H1 (cell line): ENCODE measurements at regions not wholly inside any gene's neighbourhood (a gene's known extent, or its start where the extent isn't known, plus 50 kb on each side); places are given as distances from the start of the nearest gene placed in this dataset.

Experiments used
- CTCF ChIA-PET: fragments of 300-600 bp; sonication (Branson Sonifier 250); formaldehyde crosslinking; loops from one replicate; lab custom pipeline; 2021; ENCODE audit not compliant: partially characterized antibody; lab: Charles Lee
- POLR2A ChIA-PET: fragments of 300-600 bp; sonication (Branson Sonifier 250); formaldehyde crosslinking; loops from one replicate; lab custom pipeline; 2021; ENCODE audit warnings: inconsistent platforms; ENCODE audit not compliant: partially characterized antibody; lab: Charles Lee
- DNase-seq, 2 experiments: peaks; one replicate each; pipeline versions ENCODE4 v3.0.0 to v3.0.0-alpha.2; 2010 to 2022; ENCODE audit warnings: low spot score in 2 of 2, low read depth in 1 of 2, mixed read lengths in 1 of 2
- FAIRE-seq: peaks from 2 replicates; lab custom pipeline; 2011; peaks lifted over from hg19 to GRCh38; lab: Jason Lieb, UNC
- H2AFZ ChIP-seq: 2 replicates; pipeline ENCODE4 v1.8.1; 2012; ENCODE audit warnings: low read length, inconsistent platforms
- H2AK5ac ChIP-seq: 2 replicates; pipeline ENCODE4 v1.6.1; 2013; ENCODE audit warnings: low read depth, low read length
- H2BK120ac ChIP-seq: replicated peaks from 2 replicates; pipeline ENCODE3; 2013; ENCODE audit warnings: low read depth, low read length, inconsistent platforms
- H2BK12ac ChIP-seq: 2 replicates; pipeline ENCODE4 v1.6.1; 2013; ENCODE audit warnings: low read depth, low read length
- H2BK15ac ChIP-seq: 2 replicates; pipeline ENCODE4 v1.6.1; 2013; ENCODE audit warnings: low read length
- H2BK20ac ChIP-seq: 2 replicates; pipeline ENCODE4 v1.6.1; 2013; ENCODE audit warnings: low read length
- H2BK5ac ChIP-seq: 2 replicates; pipeline ENCODE4 v1.6.1; 2013; ENCODE audit warnings: low read depth, low read length
- H3K14ac ChIP-seq: 2 replicates; pipeline ENCODE4 v1.6.1; 2013; ENCODE audit warnings: inconsistent platforms; ENCODE audit not compliant: insufficient read length
- H3K18ac ChIP-seq: 2 replicates; pipeline ENCODE4 v1.6.1; 2013; ENCODE audit warnings: low read length; ENCODE audit errors: extremely low read depth
- H3K23ac ChIP-seq: 2 replicates; pipeline ENCODE4 v1.6.1; 2013; ENCODE audit warnings: inconsistent platforms; ENCODE audit not compliant: insufficient read length
- H3K23me2 ChIP-seq: 2 replicates; pipeline ENCODE4 v1.6.1; 2013; ENCODE audit warnings: low read depth, low read length
- H3K27ac ChIP-seq: 2 replicates; pipeline ENCODE4 v1.6.1; 2011; ENCODE audit warnings: low read depth, low read length, inconsistent platforms
- H3K27me3 ChIP-seq, 4 experiments: replicated peaks in 1 of 4; 1 replicate in 1 of 4; 2 replicates in 3 of 4; pipeline versions ENCODE4 v1.6.1 to v1.8.1; 2011 to 2013; ENCODE audit warnings: low read length in 3 of 4, mild to moderate bottlenecking in 3 of 4, inconsistent platforms in 2 of 4, mixed read lengths in 2 of 4, moderate library complexity in 1 of 4; ENCODE audit not compliant: control insufficient read depth in 3 of 4, insufficient read depth in 3 of 4; ENCODE audit errors: extremely low read depth in 1 of 4
- H3K36me3 ChIP-seq, 4 experiments: 2 replicates each; pipeline versions ENCODE4 v1.6.1 to v1.8.1; 2011 to 2013; ENCODE audit warnings: mild to moderate bottlenecking in 4 of 4, low read length in 3 of 4, moderate library complexity in 2 of 4, control low read depth in 1 of 4, inconsistent platforms in 1 of 4; ENCODE audit not compliant: insufficient read depth in 4 of 4, control insufficient read depth in 2 of 4
- H3K4ac ChIP-seq: replicated peaks from 2 replicates; pipeline ENCODE3; 2013; ENCODE audit warnings: low read length, low read depth, mixed read lengths, inconsistent platforms; ENCODE audit not compliant: insufficient read length
- H3K4me1 ChIP-seq, 4 experiments: replicated peaks in 1 of 4; 1 replicate in 1 of 4; 2 replicates in 3 of 4; pipeline versions ENCODE4 v1.6.1 to v1.8.1; 2011 to 2013; ENCODE audit warnings: low read length in 3 of 4, inconsistent platforms in 2 of 4, mixed read lengths in 1 of 4; ENCODE audit not compliant: insufficient read depth in 4 of 4, control insufficient read depth in 3 of 4
- H3K4me2 ChIP-seq, 2 experiments: 2 replicates each; pipeline versions ENCODE4 v1.6.1 to v1.8.1; 2011 to 2013; ENCODE audit warnings: low read depth in 2 of 2, low read length in 2 of 2, control low read depth in 1 of 2, inconsistent platforms in 1 of 2, mild to moderate bottlenecking in 1 of 2; ENCODE audit not compliant: insufficient read depth in 1 of 2
- H3K4me3 ChIP-seq, 4 experiments: fragments of 200-600, 300-600 bp in 1 of 4; sonication (generic), shearing (Covaris generic), sonication (Bioruptor Twin) in 1 of 4; 2 replicates each; pipeline versions ENCODE4 v1.5.1 to v1.8.1; 2011 to 2016; ENCODE audit warnings: low read length in 4 of 4, low read depth in 3 of 4, control low read depth in 2 of 4, inconsistent platforms in 2 of 4, mild to moderate bottlenecking in 2 of 4, mixed read lengths in 1 of 4, moderate library complexity in 1 of 4; ENCODE audit not compliant: insufficient read depth in 2 of 4; ENCODE audit errors: extremely low read depth in 1 of 4
- H3K56ac ChIP-seq: replicated peaks from 2 replicates; pipeline ENCODE3; 2013; ENCODE audit warnings: low read depth, mild to moderate bottlenecking, mixed read lengths, low read length, inconsistent platforms; ENCODE audit not compliant: insufficient read length
- H3K79me1 ChIP-seq: 2 replicates; pipeline ENCODE4 v1.6.1; 2013; ENCODE audit warnings: low read depth, low read length, control low read depth
- H3K79me2 ChIP-seq, 2 experiments: 2 replicates each; pipeline versions ENCODE4 v1.6.1 to v1.8.1; 2012 to 2013; ENCODE audit warnings: low read length in 2 of 2, mild to moderate bottlenecking in 2 of 2, inconsistent platforms in 1 of 2; ENCODE audit not compliant: insufficient read depth in 2 of 2, control insufficient read depth in 1 of 2
- H3K9ac ChIP-seq, 4 experiments: replicated peaks in 1 of 4; 1 replicate in 1 of 4; 2 replicates in 3 of 4; pipeline versions ENCODE4 v1.6.1 to v1.8.1; 2011 to 2013; ENCODE audit warnings: low read depth in 3 of 4, low read length in 3 of 4, control low read depth in 2 of 4, mild to moderate bottlenecking in 2 of 4, moderate library complexity in 2 of 4, inconsistent platforms in 1 of 4; ENCODE audit errors: extremely low read depth in 1 of 4
- H3K9me3 ChIP-seq, 2 experiments: 2 replicates each; pipeline versions ENCODE4 v1.6.1 to v1.8.1; 2012 to 2013; ENCODE audit warnings: mild to moderate bottlenecking in 2 of 2, moderate library complexity in 2 of 2, control low read depth in 1 of 2, inconsistent platforms in 1 of 2, low read depth in 1 of 2, low read length in 1 of 2, mixed read lengths in 1 of 2; ENCODE audit not compliant: insufficient read depth in 2 of 2
- H4K20me1 ChIP-seq, 2 experiments: replicated peaks in 1 of 2; 2 replicates each; pipeline versions ENCODE3 to v1.8.1; 2011 to 2013; ENCODE audit warnings: inconsistent platforms in 2 of 2, low read length in 2 of 2, mild to moderate bottlenecking in 1 of 2; ENCODE audit not compliant: insufficient read depth in 2 of 2, control insufficient read depth in 1 of 2
- H4K5ac ChIP-seq: 2 replicates; pipeline ENCODE4 v1.6.1; 2013; ENCODE audit warnings: low read length, low read depth, mixed read lengths, inconsistent platforms; ENCODE audit not compliant: insufficient read length
- H4K8ac ChIP-seq: 2 replicates; pipeline ENCODE4 v1.8.0; 2013; ENCODE audit warnings: mild to moderate bottlenecking, moderate library complexity, low read length, inconsistent platforms; ENCODE audit not compliant: insufficient read depth; ENCODE audit errors: extremely low read depth
- H4K91ac ChIP-seq: replicated peaks from 2 replicates; pipeline ENCODE3; 2013; ENCODE audit warnings: low read length, mixed read lengths, inconsistent platforms; ENCODE audit not compliant: insufficient read length
- CEBPB ChIP-seq: IDR thresholded peaks from 2 replicates; pipeline ENCODE4 v1.6.1; 2012; ENCODE audit warnings: low read depth, low read length
- GABPA ChIP-seq: IDR thresholded peaks from 2 replicates; pipeline ENCODE4 v1.6.1; 2011; ENCODE audit warnings: mild to moderate bottlenecking, low read length, moderate library complexity, borderline replicate concordance; ENCODE audit not compliant: insufficient read depth
- POU5F1 ChIP-seq: IDR thresholded peaks from 2 replicates; pipeline ENCODE4 v1.6.1; 2011; ENCODE audit warnings: low read depth, mild to moderate bottlenecking, low read length, moderate library complexity
- RBBP5 ChIP-seq: IDR thresholded peaks from 2 replicates; pipeline ENCODE4 v1.7.1; 2012; ENCODE audit warnings: low read depth, mild to moderate bottlenecking, inconsistent platforms, low read length, moderate library complexity, borderline replicate concordance
- RXRA ChIP-seq: IDR thresholded peaks from 2 replicates; pipeline ENCODE4 v1.6.1; 2011; ENCODE audit warnings: low read depth, mild to moderate bottlenecking, low read length, moderate library complexity; ENCODE audit not compliant: insufficient read depth
- SIN3A ChIP-seq, 2 experiments: IDR thresholded peaks in 1 of 2; conservative IDR thresholded peaks in 1 of 2; 2 replicates each; pipeline ENCODE4 v1.6.1; 2011 to 2012; ENCODE audit warnings: low read length in 2 of 2, improper control_type of control experiment in 1 of 2, low read depth in 1 of 2, mild to moderate bottlenecking in 1 of 2
- WGBS, 2 experiments: shearing (Covaris generic) in 1 of 2; methylation state at CpG; one replicate each; pipeline versions ENCODE4 v1.1.6 to v1.1.7; 2013 to 2015; ENCODE audit warnings: low lambda C conversion rate in 2 of 2, mixed read lengths in 2 of 2, inconsistent platforms in 1 of 2, low coverage in 1 of 2, missing lambda C conversion rate in 1 of 2; ENCODE audit not compliant: insufficient replicate concordance in 2 of 2, insufficient coverage in 1 of 2, insufficient read length in 1 of 2; ENCODE audit errors: extremely low coverage in 1 of 2, missing lambda C conversion rate in 1 of 2; 5-methylcytosine and 5-hydroxymethylcytosine counted together
- TF ChIP-seq, protein P1 (sequence below): IDR thresholded peaks from 2 replicates; pipeline ENCODE4 v1.6.1; 2012; ENCODE audit warnings: inconsistent platforms

DNA sequence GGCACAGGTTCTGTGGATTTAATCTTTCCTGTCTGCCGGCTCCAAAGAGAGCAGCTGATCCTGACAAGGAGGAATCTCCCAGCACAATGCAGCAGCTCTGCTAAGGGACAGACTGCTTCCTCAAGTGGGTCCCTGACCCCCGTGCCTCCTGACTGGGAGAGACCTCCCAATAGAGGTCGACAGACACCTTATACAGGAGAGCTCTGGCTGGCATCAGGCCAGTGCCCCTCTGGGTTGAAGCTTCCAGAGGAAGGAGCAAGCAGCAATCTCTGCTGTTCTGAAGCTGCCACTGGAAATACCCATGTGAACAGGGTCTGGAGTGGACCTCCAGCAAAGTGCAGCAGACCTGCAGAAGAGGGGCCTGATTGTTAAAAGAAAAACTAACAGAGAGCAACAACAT is 630.2 kb upstream of the FTMT start:
- no peak overlapping the region for H4K8ac ChIP-seq
- H3K27me3 ChIP-seq: no peaks in the 10 kb centered on the region
- no peak overlapping the region for H2BK5ac ChIP-seq
- no peak overlapping the region for H2BK12ac ChIP-seq
- H3K23ac ChIP-seq: no peak overlapping the region
- 80% methylated on average over 3 of the region's 3 CpGs; no CpG with 5 or more reads in 1 of the 2 experiments for WGBS, 2 experiments
- H2AFZ ChIP-seq: no peak overlapping the region; the same call in 1 of the 2 replicates
- no peaks in the 10 kb centered on the region for H3K9me3 ChIP-seq
- no peak overlapping the region for H3K4me2 ChIP-seq
- no peak for DNase-seq
- no peak overlapping the region for H2BK20ac ChIP-seq
- no peak overlapping the region for H2BK15ac ChIP-seq
- H3K27ac ChIP-seq: no peak overlapping the region
- H3K79me2 ChIP-seq: no peaks in the 10 kb centered on the region
- no peaks in the 10 kb centered on the region for H3K79me1 ChIP-seq
- H3K18ac ChIP-seq: no peak overlapping the region
- no peak overlapping the region for H3K14ac ChIP-seq
- H3K4ac ChIP-seq: no peak overlapping the region
- no peaks in the 10 kb centered on the region for H3K36me3 ChIP-seq
- ChIA-PET CTCF (interaction anchor here (1.2 kb wide), 1 partner anchor 422 kb away, joined by 3 read pairs; no protein-coding TSS in a partner anchor), POLR2A (no interaction called here)
- no peaks in the 10 kb centered on the region for H3K23me2 ChIP-seq
- no peak overlapping the region for H4K5ac ChIP-seq
- no peak for FAIRE-seq
- H3K9ac ChIP-seq: no peak overlapping the region
- H4K91ac ChIP-seq: no peak overlapping the region
- H3K56ac ChIP-seq: no peak overlapping the region
- no peaks in the 10 kb centered on the region for H4K20me1 ChIP-seq
- H2AK5ac ChIP-seq: no peak overlapping the region
- no peak overlapping the region for H3K4me3 ChIP-seq
- no peaks in the 10 kb centered on the region for H3K4me1 ChIP-seq
- H2BK120ac ChIP-seq: no peak overlapping the region
- TF ChIP-seq GABPA (no peak), CEBPB (no peak), RXRA (no peak), RBBP5 (no peak), POU5F1 (no peak), SIN3A (conservative IDR thresholded peaks at IDR 0.05 in 1 of 2, IDR thresholded peaks at IDR 0.05 in 1 of 2; ENCODE audit: low read depth in 1 of 2, low read length in 2 of 2) (no peak)
- TF ChIP-seq, protein P1, sequence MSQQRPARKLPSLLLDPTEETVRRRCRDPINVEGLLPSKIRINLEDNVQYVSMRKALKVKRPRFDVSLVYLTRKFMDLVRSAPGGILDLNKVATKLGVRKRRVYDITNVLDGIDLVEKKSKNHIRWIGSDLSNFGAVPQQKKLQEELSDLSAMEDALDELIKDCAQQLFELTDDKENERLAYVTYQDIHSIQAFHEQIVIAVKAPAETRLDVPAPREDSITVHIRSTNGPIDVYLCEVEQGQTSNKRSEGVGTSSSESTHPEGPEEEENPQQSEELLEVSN: no peak
